ENCODE measurements at regions not wholly inside any gene's neighbourhood (a gene's known extent, or its start where the extent isn't known, plus 50 kb on each side); places are given as distances from the start of the nearest gene placed in this dataset.

- FAIRE-seq = no peak
- no peak overlapping the region for H2AFZ ChIP-seq (ENCODE audit: low read depth, low read length)
- ChIA-PET POLR2A (no interaction called here), CTCF (ENCODE audit: low intra/inter-chr PET ratio) (no interaction called here)
- BruUV-seq (replicated peaks) = no TSS peak
- no peak for ATAC-seq
- H3K4me3 ChIP-seq = no peak overlapping the region
- intact Hi-C loops (cut with micrococcal nuclease) (no loop called here), in situ Hi-C loops (cut with MboI) (no loop called here)
- no peaks in the 10 kb centered on the region for H4K20me1 ChIP-seq (replicated peaks; ENCODE audit: control insufficient read depth, insufficient read depth, low read length)
- DNase-seq (ENCODE audit: extremely low read depth in 1 of 4, low spot score in 3 of 4) = no peak
- TF ChIP-seq JUNB (CRISPR knock-in tag; conservative IDR thresholded peaks at IDR 0.05) (no peak), ZNF3 (CRISPR knock-in tag; IDR thresholded peaks at IDR 0.05) (no peak), SPI1 (IDR thresholded peaks at IDR 0.05; ENCODE audit: borderline replicate concordance, low read depth, low read length) (no peak), ARNT (IDR thresholded peaks at IDR 0.05) (no peak), PURB (CRISPR knock-in tag; IDR thresholded peaks at IDR 0.05; ENCODE audit: low read depth) (no peak), ZNF512 (tag; IDR thresholded peaks at IDR 0.05) (no peak), XRCC5 (IDR thresholded peaks at IDR 0.05; ENCODE audit: low read depth, low read length) (no peak), NONO (IDR thresholded peaks at IDR 0.05; ENCODE audit: low read depth in 2 of 2, low read length in 1 of 2) (no peak)
- TF ChIP-seq, protein P1, sequence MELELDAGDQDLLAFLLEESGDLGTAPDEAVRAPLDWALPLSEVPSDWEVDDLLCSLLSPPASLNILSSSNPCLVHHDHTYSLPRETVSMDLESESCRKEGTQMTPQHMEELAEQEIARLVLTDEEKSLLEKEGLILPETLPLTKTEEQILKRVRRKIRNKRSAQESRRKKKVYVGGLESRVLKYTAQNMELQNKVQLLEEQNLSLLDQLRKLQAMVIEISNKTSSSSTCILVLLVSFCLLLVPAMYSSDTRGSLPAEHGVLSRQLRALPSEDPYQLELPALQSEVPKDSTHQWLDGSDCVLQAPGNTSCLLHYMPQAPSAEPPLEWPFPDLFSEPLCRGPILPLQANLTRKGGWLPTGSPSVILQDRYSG (tag; conservative IDR thresholded peaks at IDR 0.05; ENCODE audit: low read depth) = no peak
- no peaks in the 10 kb centered on the region for H3K4me1 ChIP-seq (replicated peaks in 1 of 2; ENCODE audit: control insufficient read depth in 2 of 2, insufficient read depth in 2 of 2, low read length in 2 of 2)
- H3K9me3 ChIP-seq (replicated peaks; ENCODE audit: control insufficient read depth, insufficient read depth, low read depth, low read length) = no peaks in the 10 kb centered on the region
- H3K4me2 ChIP-seq (ENCODE audit: insufficient read depth, low read length) = no peak overlapping the region
- no peaks in the 10 kb centered on the region for H3K36me3 ChIP-seq (ENCODE audit: control insufficient read depth, insufficient read depth, low read length)
- no peak overlapping the region for H3K9ac ChIP-seq (ENCODE audit: insufficient read depth in 1 of 2, low read depth in 2 of 2, low read length in 2 of 2)
- H3K27ac ChIP-seq (ENCODE audit: extremely low read depth, low read depth, low read length) = no peak overlapping the region
- H3K9me1 ChIP-seq (ENCODE audit: control insufficient read depth, insufficient read depth, low read length) = no peaks in the 10 kb centered on the region
- 0% methylated on average over 2 of the region's 2 CpGs for WGBS (ENCODE audit: insufficient coverage, low coverage, missing lambda C conversion rate)
- H3K79me2 ChIP-seq (ENCODE audit: control insufficient read depth, insufficient read depth, low read length) = no peaks in the 10 kb centered on the region
- H3K27me3 ChIP-seq (ENCODE audit: control insufficient read depth in 2 of 2, insufficient read depth in 2 of 2, low read length in 2 of 2) = no peaks in the 10 kb centered on the region
Measured at GRCh38 chr18:61655630-61656029, 237.2 kb downstream of the RNF152 start.

All from K562 (cell line).